ENCODE measurements at regions not wholly inside any gene's neighbourhood (a gene's known extent, or its start where the extent isn't known, plus 50 kb on each side); places are given as distances from the start of the nearest gene placed in this dataset.
"Not testable (repeated sequence)": the region's sequence is repeated elsewhere in the genome, so short reads cannot be mapped to it uniquely, and the experiment has no call there.

GRCh38 chr9:61460860-61461259, 271.0 kb downstream of the SPATA31A7 start:
- not testable (repeated sequence) for TF ChIP-seq POLR2A, EP300 (IDR thresholded peaks at IDR 0.05)
